GM18517 (cell line): ENCODE measurements at regions not wholly inside any gene's neighbourhood (a gene's known extent, or its start where the extent isn't known, plus 50 kb on each side); places are given as distances from the start of the nearest gene placed in this dataset.

ENCODE experiments used
- ATAC-seq: cut with Tn5 transposase; IDR thresholded peaks from one replicate; pipeline ENCODE4 v1.9.1; 2021; ENCODE audit warnings: mild to moderate bottlenecking, moderate library complexity; ENCODE audit not compliant: unreplicated experiment

- no peak for ATAC-seq
These were observed 205.3 kb downstream of the HTR7 start for GRCh38 chr10:90652519-90652918.

DNA sequence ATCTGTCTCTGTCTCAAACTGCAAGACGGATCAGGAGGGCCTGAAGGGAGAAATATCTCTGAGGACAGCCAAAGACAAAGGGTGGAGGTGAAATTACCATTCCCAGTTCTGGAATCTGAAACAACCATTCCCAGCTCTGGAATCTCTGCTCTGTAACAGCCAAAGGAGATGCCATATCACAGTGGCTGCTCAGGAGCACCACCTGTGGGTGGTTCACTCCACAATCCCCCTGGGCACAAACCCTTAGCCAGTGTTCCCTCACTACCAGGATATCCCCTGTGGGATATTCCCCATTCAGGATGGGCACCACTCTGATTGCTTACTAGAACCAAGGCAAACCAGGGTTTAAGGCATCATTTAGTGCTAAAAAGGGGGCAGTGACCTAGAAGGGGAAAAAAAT lies 199.0 kb downstream of the HTR7 start:
- no peak for ATAC-seq

DNA sequence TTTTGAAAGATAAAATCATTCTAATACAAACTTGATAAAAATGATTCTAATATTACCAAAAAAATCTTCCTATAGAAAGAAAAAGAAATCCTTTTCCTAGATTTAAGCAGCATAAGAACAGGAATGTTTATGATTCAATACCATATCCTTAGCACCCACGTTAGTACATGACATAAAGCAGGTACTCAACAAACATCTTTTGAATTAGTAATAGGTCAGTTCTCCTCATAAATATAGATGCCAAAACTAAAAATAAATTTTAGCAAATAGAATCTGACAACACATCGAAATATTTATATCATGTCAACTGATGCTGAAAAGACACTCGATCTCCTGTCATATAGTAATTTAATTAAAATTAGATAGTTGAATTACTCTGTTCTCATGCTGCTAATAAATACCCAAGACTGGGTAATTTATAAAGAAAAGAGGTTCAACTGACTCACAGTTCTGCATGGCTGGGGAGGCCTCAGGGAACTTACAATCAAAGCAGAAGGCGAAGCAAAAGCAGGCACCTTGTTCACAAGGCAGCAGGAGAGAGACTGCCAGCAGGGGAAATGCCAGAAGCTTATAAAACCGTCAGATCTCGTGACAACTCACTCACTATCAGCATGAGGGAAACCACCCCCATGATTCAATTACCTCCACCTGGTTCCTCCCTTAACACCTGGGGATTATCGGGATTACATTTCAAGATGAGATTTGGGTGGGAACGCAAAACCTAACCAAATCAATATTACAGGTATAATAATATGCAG lies 191.8 kb downstream of the HTR7 start:
- ATAC-seq = no peak

- ATAC-seq = no peak
These were observed 183.4 kb downstream of the HTR7 start for GRCh38 chr10:90674461-90674860.

DNA sequence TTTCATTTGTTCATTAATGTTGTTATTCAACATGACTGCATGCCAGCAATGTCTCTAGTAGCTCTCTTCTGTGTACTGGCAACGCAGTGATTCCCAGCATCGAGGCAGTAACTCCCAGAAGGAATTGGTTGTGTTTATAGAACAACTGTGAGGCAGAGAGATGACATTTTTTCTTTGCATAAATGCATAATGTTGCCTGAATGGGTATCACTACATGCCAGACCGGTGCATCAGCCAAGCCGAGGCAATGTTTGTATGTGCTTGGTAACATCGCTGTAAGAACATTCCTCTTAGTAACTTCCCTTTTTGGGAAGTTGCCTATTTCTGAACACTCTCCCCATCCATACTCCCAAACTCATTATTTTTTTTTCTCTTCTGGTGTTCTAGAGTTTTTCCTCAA lies 182.9 kb downstream of the HTR7 start:
- ATAC-seq = no peak

- no peak for ATAC-seq
These were observed 182.2 kb downstream of the HTR7 start for GRCh38 chr10:90675621-90676020.
